CD4-positive, alpha-beta memory T cell (primary cell): ENCODE measurements at regions not wholly inside any gene's neighbourhood (a gene's known extent, or its start where the extent isn't known, plus 50 kb on each side); places are given as distances from the start of the nearest gene placed in this dataset.

Experiments
- CTCF ChIA-PET: fragments of 350-600 bp; sonication (Branson Sonifier 250); formaldehyde crosslinking; loops from one replicate; lab custom pipeline; 2021; ENCODE audit warnings: inconsistent platforms; ENCODE audit not compliant: partially characterized antibody; lab: Charles Lee
- POLR2A ChIA-PET: fragments of 350-600 bp; sonication (Branson Sonifier 250); formaldehyde crosslinking; loops from one replicate; lab custom pipeline; 2021; ENCODE audit not compliant: partially characterized antibody; lab: Charles Lee
- DNase-seq, 5 donors: peaks; one replicate each; pipeline versions ENCODE4 v3.0.0 to v3.0.0-alpha.2; 2020 to 2022; ENCODE audit warnings: mixed read lengths in 1 of 5
- H3K27ac ChIP-seq: one replicate; pipeline ENCODE4 v1.7.0; 2013; ENCODE audit warnings: low read depth, low read length
- H3K27me3 ChIP-seq: 2 replicates; pipeline ENCODE4 v1.7.0; 2013; ENCODE audit warnings: mild to moderate bottlenecking, low read length, moderate library complexity; ENCODE audit not compliant: insufficient read depth
- H3K36me3 ChIP-seq: 2 replicates; pipeline ENCODE4 v1.7.0; 2013; ENCODE audit warnings: mild to moderate bottlenecking, low read length, moderate library complexity; ENCODE audit not compliant: insufficient read depth
- H3K4me1 ChIP-seq: 2 replicates; pipeline ENCODE4 v1.7.0; 2013; ENCODE audit warnings: mild to moderate bottlenecking, low read length, moderate library complexity; ENCODE audit not compliant: insufficient read depth
- H3K4me3 ChIP-seq, 2 donors: one replicate each; pipeline ENCODE4 v1.7.0; 2013; ENCODE audit warnings: low read length in 2 of 2, mild to moderate bottlenecking in 1 of 2
- H3K9me3 ChIP-seq, 2 donors: one replicate each; pipeline ENCODE4 v1.7.0; 2013; ENCODE audit warnings: low read length in 2 of 2, control low read depth in 1 of 2; ENCODE audit not compliant: control insufficient read depth in 1 of 2
- H3K27ac Mint-ChIP-seq, 7 donors: one replicate each; pipeline ENCODE4 v1.8.0; 2020 to 2021; ENCODE audit warnings: mixed read lengths in 7 of 7, mild to moderate bottlenecking in 6 of 7, inconsistent platforms in 3 of 7, moderate library complexity in 3 of 7
- H3K27me3 Mint-ChIP-seq, 2 donors: one replicate each; pipeline ENCODE4 v1.8.0; 2020 to 2021; ENCODE audit warnings: mixed read lengths in 2 of 2
- H3K36me3 Mint-ChIP-seq, 2 donors: one replicate each; pipeline ENCODE4 v1.8.0; 2020 to 2021; ENCODE audit warnings: mixed read lengths in 2 of 2, inconsistent platforms in 1 of 2, mild to moderate bottlenecking in 1 of 2
- H3K4me1 Mint-ChIP-seq, 4 donors: one replicate each; pipeline ENCODE4 v1.8.0; 2020 to 2021; ENCODE audit warnings: mixed read lengths in 4 of 4, mild to moderate bottlenecking in 1 of 4
- H3K4me3 Mint-ChIP-seq, 8 donors: one replicate each; pipeline ENCODE4 v1.8.0; 2020 to 2021; ENCODE audit warnings: mixed read lengths in 8 of 8, mild to moderate bottlenecking in 7 of 8, moderate library complexity in 6 of 8, inconsistent platforms in 3 of 8
- H3K9me3 Mint-ChIP-seq, 8 donors: one replicate each; pipeline ENCODE4 v1.8.0; 2020 to 2021; ENCODE audit warnings: mixed read lengths in 8 of 8, mild to moderate bottlenecking in 5 of 8, inconsistent platforms in 3 of 8, moderate library complexity in 1 of 8
- intact Hi-C: fragments of 100-400 bp; cut with micrococcal nuclease; formaldehyde crosslinking; loops from one replicate; pipeline ENCODE4 v1.15.1; 2023

GRCh38 chr3:167898091-167898490, 162.6 kb downstream of the SERPINI1 start:
- Histone ChIP-seq H3K9me3 (no peaks in the 10 kb centered on the region), H3K27me3 (no peaks in the 10 kb centered on the region), H3K4me3 (no peak overlapping the region), H3K4me1 (no peaks in the 10 kb centered on the region), H3K27ac (no peak overlapping the region), H3K36me3 (no peaks in the 10 kb centered on the region)
- Mint-ChIP-seq H3K4me3 (no peak overlapping the region), H3K4me1 (no peaks in the 10 kb centered on the region), H3K27me3 (no peaks in the 10 kb centered on the region), H3K27ac (no peak overlapping the region), H3K9me3 (no peaks in the 10 kb centered on the region), H3K36me3 (no peaks in the 10 kb centered on the region)
- intact Hi-C loops, result no loop called here
- DNase-seq, result no peak
- POLR2A ChIA-PET, result no interaction called here
- CTCF ChIA-PET, result interaction anchor here (0.5 to 1.9 kb wide), 3 partner anchors 9 to 34 kb away, joined by 3 to 4 read pairs (median 3); no protein-coding TSS in a partner anchor

GRCh38 chr3:167895684-167896083, 160.2 kb downstream of the SERPINI1 start:
- Mint-ChIP-seq H3K27ac (no peak overlapping the region), H3K9me3 (no peaks in the 10 kb centered on the region), H3K4me1 (no peaks in the 10 kb centered on the region), H3K36me3 (no peaks in the 10 kb centered on the region), H3K27me3 (no peaks in the 10 kb centered on the region), H3K4me3 (no peak overlapping the region)
- Histone ChIP-seq H3K9me3 (no peaks in the 10 kb centered on the region), H3K27me3 (no peaks in the 10 kb centered on the region), H3K4me1 (no peaks in the 10 kb centered on the region), H3K27ac (no peak overlapping the region), H3K36me3 (no peaks in the 10 kb centered on the region), H3K4me3 (no peak overlapping the region)
- intact Hi-C loops, result no loop called here
- CTCF ChIA-PET, result interaction anchor here (4.3 kb wide), 1 partner anchor 13 kb away, joined by 22 read pairs; no protein-coding TSS in a partner anchor
- POLR2A ChIA-PET, result no interaction called here
- no peak for DNase-seq

- ChIA-PET CTCF (interaction anchor here (4.3 kb wide), 1 partner anchor 13 kb away, joined by 22 read pairs; no protein-coding TSS in a partner anchor), POLR2A (no interaction called here)
- no peak overlapping the region for H3K27ac Mint-ChIP-seq
Observed at GRCh38 chr3:167895178-167895577, 159.7 kb downstream of the SERPINI1 start.

GRCh38 chr3:167892205-167892604, 156.7 kb downstream of the SERPINI1 start:
- Histone ChIP-seq H3K4me1 (no peaks in the 10 kb centered on the region), H3K27me3 (no peaks in the 10 kb centered on the region), H3K27ac (no peak overlapping the region), H3K4me3 (no peak overlapping the region), H3K36me3 (no peaks in the 10 kb centered on the region), H3K9me3 (no peaks in the 10 kb centered on the region)
- DNase-seq, result no peak
- peaks cover 0 to 1% of the 10 kb centered on the region in 2 donors for H3K27me3 Mint-ChIP-seq
- ChIA-PET CTCF (interaction anchor here (4.3 kb wide), 1 partner anchor 10 kb away, joined by 22 read pairs; no protein-coding TSS in a partner anchor), POLR2A (no interaction called here)
- H3K27ac Mint-ChIP-seq, result no peak overlapping the region
- intact Hi-C loops, result no loop called here
- H3K9me3 Mint-ChIP-seq, result no peaks in the 10 kb centered on the region
- H3K4me3 Mint-ChIP-seq, result no peak overlapping the region
- H3K36me3 Mint-ChIP-seq, result no peaks in the 10 kb centered on the region
- no peaks in the 10 kb centered on the region for H3K4me1 Mint-ChIP-seq

More at GRCh38 chr3:167895178-167895577, 159.7 kb downstream of the SERPINI1 start:
- Histone ChIP-seq H3K27me3 (no peaks in the 10 kb centered on the region), H3K36me3 (no peaks in the 10 kb centered on the region), H3K4me1 (no peaks in the 10 kb centered on the region), H3K9me3 (no peaks in the 10 kb centered on the region), H3K4me3 (no peak overlapping the region), H3K27ac (no peak overlapping the region)
- H3K9me3 Mint-ChIP-seq, result no peaks in the 10 kb centered on the region
- no peaks in the 10 kb centered on the region for H3K36me3 Mint-ChIP-seq
- H3K4me3 Mint-ChIP-seq, result no peak overlapping the region
- no peak for DNase-seq
- no peaks in the 10 kb centered on the region for H3K4me1 Mint-ChIP-seq
- H3K27me3 Mint-ChIP-seq, result no peaks in the 10 kb centered on the region
- intact Hi-C loops, result no loop called here

GRCh38 chr3:167887096-167887495, 151.6 kb downstream of the SERPINI1 start:
- Histone ChIP-seq H3K4me1 (no peaks in the 10 kb centered on the region), H3K27me3 (no peaks in the 10 kb centered on the region), H3K36me3 (no peaks in the 10 kb centered on the region), H3K4me3 (no peak overlapping the region), H3K9me3 (no peaks in the 10 kb centered on the region), H3K27ac (no peak overlapping the region)
- POLR2A ChIA-PET, result no interaction called here
- Mint-ChIP-seq H3K9me3 (no peaks in the 10 kb centered on the region), H3K36me3 (no peaks in the 10 kb centered on the region), H3K4me3 (no peak overlapping the region), H3K4me1 (no peaks in the 10 kb centered on the region), H3K27ac (no peak overlapping the region), H3K27me3 (peaks cover 2 to 5% of the 10 kb centered on the region in 2 donors)
- intact Hi-C loops, result no loop called here
- CTCF ChIA-PET, result no interaction called here
- no peak for DNase-seq

GRCh38 chr3:167886690-167887089, 151.2 kb downstream of the SERPINI1 start:
- POLR2A ChIA-PET, result no interaction called here
- CTCF ChIA-PET, result no interaction called here
- Histone ChIP-seq H3K4me1 (peaks cover 3% of the 10 kb centered on the region), H3K9me3 (no peaks in the 10 kb centered on the region), H3K27ac (no peak overlapping the region), H3K27me3 (no peaks in the 10 kb centered on the region), H3K36me3 (no peaks in the 10 kb centered on the region), H3K4me3 (no peak overlapping the region)
- Mint-ChIP-seq H3K9me3 (no peaks in the 10 kb centered on the region), H3K27ac (no peak overlapping the region), H3K36me3 (no peaks in the 10 kb centered on the region), H3K4me3 (no peak overlapping the region), H3K4me1 (peaks cover 0 to 4% (median 2%) of the 10 kb centered on the region in 4 donors), H3K27me3 (peaks cover 2 to 5% of the 10 kb centered on the region in 2 donors)
- intact Hi-C loops, result no loop called here
- no peak for DNase-seq

GRCh38 chr3:167885277-167885676, 149.8 kb downstream of the SERPINI1 start:
- no peaks in the 10 kb centered on the region for H3K36me3 ChIP-seq
- Mint-ChIP-seq H3K36me3 (no peaks in the 10 kb centered on the region), H3K27ac (no peak overlapping the region), H3K9me3 (no peaks in the 10 kb centered on the region), H3K4me3 (no peak overlapping the region), H3K4me1 (peaks cover 0 to 4% (median 2%) of the 10 kb centered on the region in 4 donors), H3K27me3 (peaks cover 2 to 5% of the 10 kb centered on the region in 2 donors)
- DNase-seq, result no peak
- no peaks in the 10 kb centered on the region for H3K9me3 ChIP-seq
- no peaks in the 10 kb centered on the region for H3K27me3 ChIP-seq
- H3K4me1 ChIP-seq, result peaks cover 3% of the 10 kb centered on the region
- no peak overlapping the region for H3K27ac ChIP-seq
- H3K4me3 ChIP-seq, result no peak overlapping the region
- intact Hi-C loops, result no loop called here
- POLR2A ChIA-PET, result no interaction called here
- CTCF ChIA-PET, result no interaction called here
